Islet precursor cell (in vitro differentiated cells): ENCODE measurements at regions not wholly inside any gene's neighbourhood (a gene's known extent, or its start where the extent isn't known, plus 50 kb on each side); places are given as distances from the start of the nearest gene placed in this dataset.

Experiments
- DNase-seq: peaks from one replicate; pipeline ENCODE4 v3.0.0-alpha.2; 2018

- DNase-seq: no peak
Observed at GRCh38 chr3:154753101-154753500, 323.1 kb upstream of the GPR149 start.

- DNase-seq: no peak
Observed at GRCh38 chr3:154749514-154749913, 319.5 kb upstream of the GPR149 start.

- no peak for DNase-seq
Observed at GRCh38 chr3:154745929-154746328, 315.9 kb upstream of the GPR149 start.

GRCh38 chr3:154745122-154745521, 315.1 kb upstream of the GPR149 start:
- DNase-seq: no peak

GRCh38 chr3:154743418-154743817, 313.4 kb upstream of the GPR149 start:
- DNase-seq: no peak

GRCh38 chr3:154734468-154734867, 304.5 kb upstream of the GPR149 start:
- no peak for DNase-seq

- DNase-seq: no peak
Observed at GRCh38 chr3:154730186-154730585, 300.2 kb upstream of the GPR149 start.

GRCh38 chr3:154729741-154730140, 299.8 kb upstream of the GPR149 start:
- no peak for DNase-seq

DNA sequence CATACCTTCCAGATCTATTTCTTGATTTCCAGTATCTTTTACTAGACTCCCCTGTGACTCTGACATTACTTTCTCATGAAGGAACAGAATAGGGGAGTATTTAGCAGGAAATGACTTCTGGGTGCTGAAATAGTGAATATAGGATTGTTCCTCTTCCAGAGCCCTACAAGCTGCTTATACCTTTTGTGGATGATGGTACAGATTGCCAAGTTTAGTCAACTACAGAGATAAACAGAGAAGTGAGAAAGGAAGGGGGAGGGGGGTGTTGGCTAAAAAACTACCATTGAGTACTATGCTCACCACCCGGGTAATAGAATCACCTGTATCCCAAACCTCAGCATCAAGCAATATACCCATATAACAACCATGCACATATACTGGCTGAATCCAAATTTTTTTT, 298.3 kb upstream of the GPR149 start:
- DNase-seq: no peak

DNA sequence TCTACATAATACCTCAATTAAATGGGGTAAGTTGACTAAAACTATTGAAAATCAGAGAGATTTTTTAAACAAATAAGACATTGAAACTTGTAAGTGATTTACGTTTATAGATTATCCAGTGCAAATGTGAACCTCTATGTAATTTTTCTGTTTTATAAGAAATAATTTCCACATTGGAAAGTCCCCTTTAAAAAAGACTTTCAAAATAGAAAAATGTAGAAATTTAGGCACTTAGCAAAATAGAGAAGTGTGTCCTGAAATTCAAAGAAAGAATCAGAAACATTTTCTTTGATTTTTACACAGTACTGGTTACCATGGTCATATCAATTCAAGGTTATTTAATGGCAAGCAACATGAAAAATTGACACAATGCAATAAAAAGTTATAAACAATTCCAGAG, 290.9 kb upstream of the GPR149 start:
- no peak for DNase-seq

GRCh38 chr3:154718053-154718452, 288.1 kb upstream of the GPR149 start:
- no peak for DNase-seq

DNA sequence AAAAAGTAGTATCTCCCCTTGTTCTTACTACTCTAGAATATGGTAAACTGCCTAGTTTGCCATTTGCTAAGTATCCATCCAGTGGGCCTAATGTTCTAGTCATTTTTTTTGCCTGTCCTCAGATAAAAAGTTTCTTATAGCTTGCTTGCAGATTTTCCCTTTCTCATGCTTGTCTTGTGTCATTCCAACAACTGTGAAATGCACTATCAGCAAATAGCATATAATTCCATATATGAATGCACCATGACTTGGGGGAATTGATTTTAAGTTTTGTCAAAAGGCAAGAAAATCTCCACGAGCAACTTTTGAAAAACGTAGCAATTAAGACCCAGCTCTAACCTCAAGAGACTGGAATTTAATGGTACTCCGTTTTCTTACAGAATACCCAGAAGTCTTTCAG, 286.2 kb upstream of the GPR149 start:
- no peak for DNase-seq

DNA sequence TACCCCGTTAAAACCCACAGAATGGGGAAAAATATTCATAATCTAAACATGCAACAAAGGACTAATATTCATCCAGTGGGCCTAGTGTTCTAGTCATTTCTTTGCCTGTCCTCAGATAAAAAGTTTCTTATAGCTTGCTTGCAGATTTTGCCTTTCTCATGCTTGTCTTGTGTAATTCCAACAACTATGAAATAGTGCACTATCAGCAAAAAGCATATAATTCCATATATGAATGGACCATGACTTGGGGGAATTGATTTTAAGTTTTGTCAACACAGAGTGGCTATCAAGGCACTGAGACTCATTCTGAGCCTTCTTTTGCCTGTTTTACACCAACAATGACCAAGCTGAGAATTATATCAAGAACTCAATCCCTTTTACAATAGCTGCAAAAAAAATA, 278.6 kb upstream of the GPR149 start:
- no peak for DNase-seq

DNA sequence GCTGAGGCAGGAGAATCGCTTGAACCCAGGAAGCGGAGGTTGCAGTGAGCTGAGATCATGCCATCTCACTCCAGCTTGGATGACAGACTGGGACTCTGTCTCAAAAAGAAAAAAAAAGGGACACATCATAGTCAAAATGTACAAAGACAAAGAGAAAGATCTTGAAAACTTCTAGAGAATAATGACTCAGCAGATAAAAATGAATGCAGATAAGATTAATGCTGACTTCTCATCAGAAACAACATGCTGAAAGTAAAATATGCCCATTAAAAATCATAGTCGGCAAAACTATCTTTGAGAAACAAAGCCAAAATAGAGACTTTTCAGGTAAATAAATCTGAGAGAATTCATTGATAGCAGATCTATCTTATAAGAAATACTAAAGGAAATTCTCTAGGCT, 271.1 kb upstream of the GPR149 start:
- DNase-seq: no peak

DNA sequence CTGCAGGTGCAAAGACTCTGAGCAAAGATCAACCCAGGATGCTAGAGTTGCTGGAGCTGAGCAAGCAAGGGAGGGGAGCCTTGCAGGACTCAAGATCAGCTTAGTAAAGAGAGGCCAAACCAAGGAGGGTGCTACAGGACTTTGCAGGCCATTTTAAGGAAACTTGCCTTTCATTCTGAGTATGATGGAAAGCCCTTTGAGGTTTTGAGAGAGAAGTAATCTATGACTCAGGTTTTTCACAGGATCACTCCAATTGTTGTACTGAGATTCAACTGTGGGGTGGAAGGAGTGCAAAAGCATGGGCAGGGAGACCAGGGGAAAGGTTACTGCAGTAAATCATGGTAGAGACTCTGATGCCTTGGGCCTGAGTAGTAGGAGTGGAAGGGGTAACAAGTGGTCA, 260.4 kb upstream of the GPR149 start:
- no peak for DNase-seq

GRCh38 chr3:154684440-154684839, 254.4 kb upstream of the GPR149 start:
- peak; percentile 74 for DNase-seq

GRCh38 chr3:154684021-154684420, 254.0 kb upstream of the GPR149 start:
- DNase-seq: peak; percentile 62

DNA sequence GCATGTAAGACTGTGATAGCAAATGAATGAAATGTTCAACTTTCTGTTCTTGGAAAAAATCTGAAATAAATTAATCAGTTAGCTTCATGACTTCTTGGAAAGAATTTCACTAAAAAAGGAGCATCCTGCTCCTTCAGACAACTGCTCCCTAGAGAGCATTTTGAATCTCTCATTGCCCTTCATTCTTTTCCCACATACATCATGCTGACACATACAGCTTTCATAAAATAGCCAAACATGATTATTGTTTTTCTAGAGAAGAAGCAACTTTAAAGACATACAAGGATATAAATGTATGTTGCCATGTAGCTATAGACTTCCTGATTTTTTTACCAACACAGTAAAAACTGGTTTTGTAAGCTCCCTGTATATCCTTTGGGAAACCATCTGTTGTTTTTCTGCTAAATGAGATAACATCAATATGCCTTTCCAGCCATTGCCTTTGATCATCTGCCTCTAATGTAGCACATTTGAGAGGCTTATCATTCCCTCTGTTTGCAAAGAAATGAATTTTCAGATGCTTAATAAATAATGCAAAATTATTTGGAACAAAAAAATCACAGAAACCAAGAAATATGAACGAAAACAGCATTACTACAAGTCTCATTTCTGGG, 248.2 kb upstream of the GPR149 start:
- DNase-seq: no peak

GRCh38 chr3:154668835-154669234, 238.8 kb upstream of the GPR149 start:
- DNase-seq: no peak

GRCh38 chr3:154668187-154668586, 238.2 kb upstream of the GPR149 start:
- no peak for DNase-seq

- DNase-seq: no peak
Observed at GRCh38 chr3:154666542-154666941, 236.6 kb upstream of the GPR149 start.

GRCh38 chr3:154664714-154665113, 234.7 kb upstream of the GPR149 start:
- no peak for DNase-seq

DNA sequence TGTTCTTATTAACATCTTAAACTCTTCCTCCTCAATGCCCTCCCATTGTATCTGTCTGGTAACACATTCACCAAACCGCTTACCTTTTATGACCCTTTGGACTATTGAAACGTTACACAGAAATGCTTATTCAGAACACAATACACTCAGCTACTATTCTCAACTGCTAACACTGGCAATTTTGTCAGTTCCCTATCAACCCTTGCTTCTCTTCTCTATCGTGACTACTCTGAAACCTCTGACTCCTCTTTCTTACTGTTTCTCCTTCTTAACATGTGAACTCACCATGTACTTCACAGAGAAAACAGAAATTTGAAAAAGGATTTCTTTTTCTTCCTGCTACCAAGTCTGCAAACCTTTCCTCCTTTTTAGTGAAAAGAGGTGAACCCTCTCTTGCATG, 232.9 kb upstream of the GPR149 start:
- no peak for DNase-seq

DNA sequence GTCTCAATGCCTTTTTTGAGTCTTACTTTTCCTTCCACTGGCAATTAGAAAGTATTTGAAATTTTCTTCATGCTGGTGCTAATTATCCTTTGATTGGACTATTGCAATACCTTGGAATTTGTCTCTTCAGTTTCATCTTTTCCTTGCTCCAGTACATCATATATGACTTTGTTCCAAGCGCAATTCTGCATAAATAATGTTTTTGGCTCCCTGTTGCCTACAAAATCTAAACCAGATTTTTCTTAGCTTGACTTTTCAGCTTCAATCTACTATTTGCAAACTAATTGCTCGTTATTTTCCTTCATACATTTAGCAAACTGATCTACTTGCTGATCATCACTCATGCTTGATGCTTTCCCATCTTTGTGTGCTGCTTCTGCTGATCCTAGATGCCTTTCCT, 230.8 kb upstream of the GPR149 start:
- DNase-seq: no peak

- no peak for DNase-seq
Observed at GRCh38 chr3:154658000-154658399, 228.0 kb upstream of the GPR149 start.

DNA sequence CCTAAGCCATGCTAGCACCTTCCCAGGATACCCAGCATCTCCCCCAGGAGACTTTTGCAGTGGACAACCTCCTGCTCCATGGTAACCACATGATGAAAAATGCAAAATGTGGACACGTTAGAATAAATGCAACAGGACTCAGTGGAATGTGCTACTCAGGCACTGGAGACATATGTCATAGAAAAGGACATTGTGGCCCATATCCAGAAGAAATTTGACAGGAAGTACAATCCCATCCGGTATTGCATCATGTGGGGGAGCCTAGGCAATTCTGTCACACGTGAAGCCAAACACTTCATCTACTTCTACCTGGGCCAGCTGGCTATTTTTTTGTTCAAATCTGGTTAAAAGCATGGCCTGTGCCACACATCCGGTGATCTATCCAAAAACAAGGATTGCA, 227.2 kb upstream of the GPR149 start:
- no peak for DNase-seq
